Fibroblast of the conjunctiva (primary cell): ENCODE measurements at regions not wholly inside any gene's neighbourhood (a gene's known extent, or its start where the extent isn't known, plus 50 kb on each side); places are given as distances from the start of the nearest gene placed in this dataset.
"Not testable (repeated sequence)": the region's sequence is repeated elsewhere in the genome, so short reads cannot be mapped to it uniquely, and the experiment has no call there.

Experiments used
- DNase-seq: peaks from one replicate; pipeline ENCODE4 v3.0.0-alpha.2; 2010; ENCODE audit warnings: low read depth

- no peak for DNase-seq
Measured at GRCh38 chr5:62155988-62156387, 150.0 kb upstream of the KIF2A start.

GRCh38 chr5:62167561-62168057, 138.4 kb upstream of the KIF2A start:
- DNase-seq, result no peak

- no peak for DNase-seq
Measured at GRCh38 chr5:62168506-62169281, 137.3 kb upstream of the KIF2A start.

GRCh38 chr5:62178258-62178657, 127.7 kb upstream of the KIF2A start:
- DNase-seq, result no peak

DNA sequence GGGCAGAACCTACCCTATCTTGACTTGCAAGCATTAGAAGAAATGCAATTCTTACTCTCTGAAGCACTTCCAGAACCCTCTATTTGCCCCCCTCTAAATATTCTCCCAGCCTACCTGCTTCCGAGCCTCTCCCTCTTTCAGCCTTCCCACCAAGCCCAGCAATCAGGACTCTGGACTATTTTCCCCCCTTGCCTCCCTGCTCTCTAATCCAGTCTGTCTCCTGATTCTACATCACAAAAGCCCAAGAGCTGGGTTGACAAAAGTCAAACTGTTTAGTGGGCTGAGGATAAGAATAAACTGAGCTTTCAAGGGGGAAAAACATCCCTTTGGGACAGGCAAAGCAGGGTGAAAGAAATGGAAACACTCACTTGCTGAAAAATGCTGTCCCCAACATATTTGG, 123.2 kb upstream of the KIF2A start:
- DNase-seq, result no peak

DNA sequence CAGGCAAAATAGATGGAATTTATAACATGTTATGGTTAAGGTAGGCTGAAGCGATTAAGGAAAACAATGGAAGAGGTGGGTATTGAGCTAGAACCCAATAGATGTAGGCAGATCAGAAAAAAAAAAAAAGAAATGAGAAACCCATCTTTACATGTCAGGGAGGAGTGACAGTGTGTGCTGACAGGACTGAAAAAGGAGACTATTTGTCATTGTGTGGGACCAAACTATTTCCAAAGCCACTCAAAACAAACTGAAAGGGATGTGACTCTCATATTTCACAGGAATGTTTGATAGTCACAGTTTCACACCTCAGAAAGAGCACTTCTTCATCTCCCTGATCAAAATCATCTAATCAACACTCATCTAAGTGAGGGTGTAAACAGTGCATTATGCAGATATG, 122.3 kb upstream of the KIF2A start:
- no peak for DNase-seq

- DNase-seq, result no peak
Measured at GRCh38 chr5:62184444-62184843, 121.6 kb upstream of the KIF2A start.

GRCh38 chr5:62190173-62190572, 115.8 kb upstream of the KIF2A start:
- no peak for DNase-seq

DNA sequence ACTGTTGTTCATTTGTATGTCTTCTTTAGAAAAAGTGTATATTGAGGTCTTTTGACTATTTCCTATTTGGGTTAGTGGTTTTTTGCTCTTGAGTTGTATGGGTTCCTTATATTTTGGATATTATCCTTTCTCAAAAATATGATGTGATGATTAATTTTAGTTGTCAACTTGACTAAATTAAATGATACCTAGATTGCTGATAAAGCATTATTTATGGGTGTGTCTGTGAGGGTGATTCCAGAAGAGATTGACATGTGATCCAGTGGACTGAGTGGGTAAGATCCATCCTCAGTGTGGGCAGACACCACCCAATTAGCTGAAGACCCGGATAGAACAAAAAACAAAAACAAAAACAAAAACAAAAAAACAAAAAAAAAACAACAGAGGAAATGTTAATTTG, 115.1 kb upstream of the KIF2A start:
- no peak for DNase-seq

DNA sequence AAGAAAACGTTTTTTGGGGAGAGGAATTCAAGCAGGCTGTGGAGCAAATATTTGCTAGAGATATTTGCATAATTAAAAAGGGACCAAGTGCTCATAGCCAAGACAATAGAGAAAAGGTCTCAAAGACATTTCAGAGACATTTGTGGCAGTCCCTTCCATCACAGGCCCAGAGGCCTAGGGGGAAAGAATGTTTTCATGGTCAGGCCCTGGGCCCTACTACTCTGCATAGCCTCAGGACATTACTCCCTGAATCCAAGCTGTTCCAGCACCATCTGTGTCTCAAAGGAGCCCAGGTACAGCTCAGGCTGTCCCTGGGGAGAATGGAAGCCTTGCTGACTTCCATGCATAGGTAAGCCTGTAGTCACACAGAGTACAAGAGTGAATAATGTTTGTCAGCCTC, 113.0 kb upstream of the KIF2A start:
- no peak for DNase-seq

DNA sequence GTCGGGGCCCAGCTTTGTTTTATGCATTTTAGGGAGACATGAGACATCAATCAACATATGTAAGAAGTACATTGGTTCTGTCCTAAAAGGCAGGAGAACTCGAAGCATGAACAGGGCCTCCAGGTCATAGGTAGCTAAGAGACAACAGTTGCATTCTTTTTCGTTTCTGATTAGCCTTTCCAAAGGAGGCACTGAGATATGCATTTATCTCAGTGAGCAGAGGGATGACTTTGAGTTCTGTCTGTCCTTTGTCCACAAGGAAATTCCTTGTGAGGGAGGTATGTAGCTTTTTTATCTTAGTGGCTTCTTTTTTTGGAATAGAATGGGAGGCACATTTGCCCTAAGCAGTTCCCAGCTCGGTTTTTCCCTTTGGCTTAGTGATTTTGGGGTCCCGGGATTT, 109.5 kb upstream of the KIF2A start:
- DNase-seq, result not testable (repeated sequence)

DNA sequence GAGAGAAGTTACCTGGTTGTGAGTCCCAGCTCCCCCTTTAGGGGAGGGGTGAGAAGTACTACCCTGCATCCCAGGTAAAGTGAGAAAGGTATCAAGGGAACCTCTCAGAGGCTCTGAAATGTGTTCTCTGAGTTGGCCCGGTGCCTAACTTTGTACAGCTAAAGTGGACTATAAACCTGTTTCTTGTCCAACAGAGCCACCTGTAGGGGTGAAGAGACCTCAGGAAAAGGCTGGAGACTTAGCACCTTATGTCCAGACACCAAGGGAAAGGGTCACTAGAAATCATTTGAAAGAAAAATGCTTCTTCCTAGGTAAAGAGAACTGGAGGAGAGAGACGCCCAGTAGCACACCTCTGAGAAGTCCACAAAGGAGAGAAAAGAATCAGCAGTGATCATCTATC, 108.3 kb upstream of the KIF2A start:
- DNase-seq, result no peak

GRCh38 chr5:62198421-62198820, 107.6 kb upstream of the KIF2A start:
- DNase-seq, result no peak

- no peak for DNase-seq
Measured at GRCh38 chr5:62199792-62200716, 106.0 kb upstream of the KIF2A start.

- DNase-seq, result no peak
Measured at GRCh38 chr5:62206150-62206829, 99.7 kb upstream of the KIF2A start.

DNA sequence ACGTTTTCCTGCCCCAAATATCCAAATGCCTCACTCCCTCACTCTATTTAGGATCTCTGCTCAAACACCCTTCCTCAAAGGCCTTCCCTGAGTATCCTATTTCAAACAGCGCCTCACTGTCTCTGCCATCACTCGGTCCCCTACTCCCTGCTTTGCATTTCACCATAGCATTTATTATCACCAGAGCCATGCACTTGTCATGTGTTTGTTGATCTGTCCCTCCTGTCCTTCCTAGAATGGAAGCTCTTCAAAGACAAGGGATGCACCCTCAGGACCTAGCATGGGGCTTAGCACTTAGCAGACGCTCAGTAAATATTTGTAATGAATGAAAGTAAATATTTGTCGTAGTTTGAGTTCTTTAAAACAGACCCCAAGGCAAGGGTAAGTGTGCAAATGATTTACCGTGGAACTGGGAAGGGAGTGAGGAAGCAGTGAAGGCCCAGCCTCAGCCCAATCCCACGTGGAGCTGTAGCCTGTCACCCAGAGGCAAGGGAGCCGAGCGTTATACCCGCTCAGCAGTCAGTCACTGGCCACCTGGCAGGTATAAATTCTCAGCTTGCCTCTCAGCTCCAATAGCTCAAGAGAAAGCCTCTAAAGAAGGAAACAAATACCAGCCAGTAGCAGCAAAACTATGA, 97.7 kb upstream of the KIF2A start:
- no peak for DNase-seq

GRCh38 chr5:62211405-62211804, 94.6 kb upstream of the KIF2A start:
- no peak for DNase-seq

DNA sequence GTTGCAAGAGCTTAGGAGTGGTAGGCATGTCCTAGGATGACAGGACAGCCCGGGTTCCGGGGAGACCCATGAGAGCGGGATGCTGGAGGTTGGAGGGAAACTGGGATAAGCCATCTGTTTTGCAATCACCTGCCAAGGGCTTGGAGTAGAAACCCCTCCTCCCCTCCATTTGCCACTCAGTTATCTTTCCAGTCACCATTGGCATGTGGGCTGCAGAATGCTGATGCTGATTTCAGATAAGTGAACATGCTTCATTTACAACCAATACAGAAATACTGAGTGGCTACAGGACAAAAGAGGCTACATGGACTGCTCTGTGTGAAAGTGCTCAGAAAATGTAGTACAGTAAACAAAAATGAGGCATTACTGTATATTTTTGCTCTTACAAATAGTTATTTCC, 93.4 kb upstream of the KIF2A start:
- no peak for DNase-seq

DNA sequence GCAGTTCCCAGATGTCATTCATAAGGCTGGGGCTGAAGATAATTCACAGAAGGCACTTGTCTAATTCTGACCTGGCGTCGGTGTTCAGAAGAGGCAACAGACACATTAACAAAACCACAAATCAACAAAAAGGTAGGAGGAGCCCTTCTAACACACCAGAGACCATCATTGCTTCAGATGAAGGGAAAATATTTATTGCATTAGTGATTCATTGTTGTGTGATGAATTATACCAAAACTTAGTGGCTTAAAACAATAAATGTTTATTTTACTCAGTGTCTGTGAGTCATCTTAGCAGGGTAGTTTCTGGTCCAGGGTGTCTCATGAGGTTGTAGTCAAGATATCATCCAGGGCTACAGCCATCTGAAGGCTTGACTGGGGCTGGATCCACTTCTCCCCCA, 91.3 kb upstream of the KIF2A start:
- DNase-seq, result no peak

- DNase-seq, result not testable (repeated sequence)
Measured at GRCh38 chr5:62216603-62217002, 89.4 kb upstream of the KIF2A start.

- not testable (repeated sequence) for DNase-seq
Measured at GRCh38 chr5:62217095-62217494, 88.9 kb upstream of the KIF2A start.

GRCh38 chr5:62218860-62219259, 87.1 kb upstream of the KIF2A start:
- DNase-seq, result not testable (repeated sequence)
